Osteoblast (primary cell): ENCODE measurements at regions not wholly inside any gene's neighbourhood (a gene's known extent, or its start where the extent isn't known, plus 50 kb on each side); places are given as distances from the start of the nearest gene placed in this dataset.

Experiments used
- DNase-seq: peaks from one replicate; pipeline ENCODE4 v3.0.0; 2011; ENCODE audit warnings: low spot score, mixed read lengths; ENCODE audit not compliant: insufficient read length; ENCODE audit errors: missing footprints
- H2AFZ ChIP-seq: 2 replicates; pipeline ENCODE4 v1.6.0; 2011; ENCODE audit warnings: mild to moderate bottlenecking, low read length
- H3K27ac ChIP-seq: 2 replicates; pipeline ENCODE4 v1.5.1; 2011; ENCODE audit warnings: mild to moderate bottlenecking, low read depth, low read length, moderate library complexity
- H3K27me3 ChIP-seq: 2 replicates; pipeline ENCODE4 v1.6.0; 2012; ENCODE audit warnings: mild to moderate bottlenecking, control low read depth, inconsistent platforms, low read length, moderate library complexity; ENCODE audit not compliant: insufficient read depth
- H3K36me3 ChIP-seq: 2 replicates; pipeline ENCODE4 v1.5.1; 2011; ENCODE audit warnings: mild to moderate bottlenecking, low read length, control low read depth, moderate library complexity; ENCODE audit not compliant: insufficient read depth
- H3K4me1 ChIP-seq: 2 replicates; pipeline ENCODE4 v1.5.1; 2011; ENCODE audit warnings: mild to moderate bottlenecking, low read length, control low read depth, moderate library complexity; ENCODE audit not compliant: insufficient read depth
- H3K4me2 ChIP-seq: 2 replicates; pipeline ENCODE4 v1.6.0; 2011; ENCODE audit warnings: mild to moderate bottlenecking, low read length; ENCODE audit not compliant: insufficient read depth
- H3K4me3 ChIP-seq: fragments of 200-600 bp; sonication (generic); 3 replicates; pipeline ENCODE4 v1.5.1; 2012; ENCODE audit warnings: mild to moderate bottlenecking, low read length, inconsistent platforms; ENCODE audit not compliant: insufficient read depth
- H3K79me2 ChIP-seq: 2 replicates; pipeline ENCODE4 v1.6.0; 2012; ENCODE audit warnings: mild to moderate bottlenecking, low read length, control low read depth, inconsistent platforms; ENCODE audit not compliant: insufficient read depth
- H3K9me3 ChIP-seq: 2 replicates; pipeline ENCODE4 v1.5.1; 2011; ENCODE audit warnings: low read depth, low read length, control low read depth
- H4K20me1 ChIP-seq: 2 replicates; pipeline ENCODE4 v1.6.0; 2012; ENCODE audit warnings: mild to moderate bottlenecking, low read length, control low read depth; ENCODE audit not compliant: insufficient read depth
- CTCF ChIP-seq: IDR thresholded peaks from 2 replicates; pipeline ENCODE4 v1.5.1; 2011; ENCODE audit warnings: mild to moderate bottlenecking, low read depth, low read length, moderate library complexity; ENCODE audit errors: extremely low read depth

- no peaks in the 10 kb centered on the region for H3K9me3 ChIP-seq
- no peaks in the 10 kb centered on the region for H3K36me3 ChIP-seq
- no peak for TF ChIP-seq CTCF
- H3K27ac ChIP-seq, result no peak overlapping the region
- no peaks in the 10 kb centered on the region for H3K79me2 ChIP-seq
- no peak overlapping the region for H3K4me3 ChIP-seq
- no peaks in the 10 kb centered on the region for H3K4me1 ChIP-seq
- no peak overlapping the region for H2AFZ ChIP-seq
- no peak for DNase-seq
- H3K27me3 ChIP-seq, result no peaks in the 10 kb centered on the region
- no peak overlapping the region for H3K4me2 ChIP-seq
- H4K20me1 ChIP-seq, result no peaks in the 10 kb centered on the region
Observed at GRCh38 chr4:137347371-137347770, 184.9 kb downstream of the PCDH18 start.

- Histone ChIP-seq H3K4me1 (no peaks in the 10 kb centered on the region), H3K79me2 (no peaks in the 10 kb centered on the region), H2AFZ (no peak overlapping the region), H3K4me3 (no peak overlapping the region), H4K20me1 (no peaks in the 10 kb centered on the region), H3K27me3 (no peaks in the 10 kb centered on the region), H3K36me3 (no peaks in the 10 kb centered on the region), H3K27ac (no peak overlapping the region), H3K4me2 (no peak overlapping the region), H3K9me3 (no peaks in the 10 kb centered on the region)
- no peak for TF ChIP-seq CTCF
- no peak for DNase-seq
Observed at GRCh38 chr4:137345597-137345996, 186.7 kb downstream of the PCDH18 start.

- Histone ChIP-seq H3K4me3 (no peak overlapping the region), H3K27ac (no peak overlapping the region), H3K79me2 (no peaks in the 10 kb centered on the region), H3K4me1 (no peaks in the 10 kb centered on the region), H3K36me3 (no peaks in the 10 kb centered on the region), H4K20me1 (no peaks in the 10 kb centered on the region), H3K9me3 (no peaks in the 10 kb centered on the region), H3K27me3 (no peaks in the 10 kb centered on the region), H2AFZ (peak overlapping the region; percentile 30), H3K4me2 (no peak overlapping the region)
- no peak for DNase-seq
- no peak for TF ChIP-seq CTCF
Observed at GRCh38 chr4:137343221-137343620, 189.1 kb downstream of the PCDH18 start.

GRCh38 chr4:137333031-137333430, 199.3 kb downstream of the PCDH18 start:
- TF ChIP-seq CTCF, result no peak
- DNase-seq, result no peak

More at GRCh38 chr4:137333031-137333430, 199.3 kb downstream of the PCDH18 start:
- Histone ChIP-seq H3K9me3 (no peaks in the 10 kb centered on the region), H3K27ac (no peak overlapping the region), H3K27me3 (no peaks in the 10 kb centered on the region), H3K4me3 (no peak overlapping the region), H2AFZ (no peak overlapping the region), H3K79me2 (no peaks in the 10 kb centered on the region), H3K4me2 (no peak overlapping the region), H4K20me1 (no peaks in the 10 kb centered on the region), H3K36me3 (no peaks in the 10 kb centered on the region), H3K4me1 (no peaks in the 10 kb centered on the region)
